ENCODE measurements at regions not wholly inside any gene's neighbourhood (a gene's known extent, or its start where the extent isn't known, plus 50 kb on each side); places are given as distances from the start of the nearest gene placed in this dataset.

GRCh38 chr10:71052708-71053107, 159.7 kb upstream of the UNC5B start:
- TF ChIP-seq CTCF (IDR thresholded peaks at IDR 0.05) (no peak), POLR2A (IDR thresholded peaks at IDR 0.05) (no peak)

Data from thyroid gland (tissue), 4 donors.